COLO829 (cell line): ENCODE measurements at regions not wholly inside any gene's neighbourhood (a gene's known extent, or its start where the extent isn't known, plus 50 kb on each side); places are given as distances from the start of the nearest gene placed in this dataset.
"Not testable (repeated sequence)": the region's sequence is repeated elsewhere in the genome, so short reads cannot be mapped to it uniquely, and the experiment has no call there.

Experiments
- DNase-seq: peaks from one replicate; pipeline ENCODE4 v3.0.0; 2012; ENCODE audit warnings: low spot score

GRCh38 chr1:849873-850272 is 73.8 kb upstream of the SAMD11 start:
- DNase-seq: not testable (repeated sequence)

- not testable (repeated sequence) for DNase-seq
Observed at GRCh38 chr1:850318-850717, 73.4 kb upstream of the SAMD11 start.

GRCh38 chr1:851398-851797 is 72.3 kb upstream of the SAMD11 start:
- not testable (repeated sequence) for DNase-seq

- DNase-seq: not testable (repeated sequence)
Observed at GRCh38 chr1:851841-852240, 71.9 kb upstream of the SAMD11 start.

- not testable (repeated sequence) for DNase-seq
Observed at GRCh38 chr1:855202-855981, 68.3 kb upstream of the SAMD11 start.

GRCh38 chr1:856541-857057 is 67.1 kb upstream of the SAMD11 start:
- not testable (repeated sequence) for DNase-seq

- not testable (repeated sequence) for DNase-seq
Observed at GRCh38 chr1:857926-858648, 65.6 kb upstream of the SAMD11 start.

GRCh38 chr1:858649-859041 is 65.1 kb upstream of the SAMD11 start:
- not testable (repeated sequence) for DNase-seq

GRCh38 chr1:860941-861340 is 62.8 kb upstream of the SAMD11 start:
- DNase-seq: not testable (repeated sequence)

GRCh38 chr1:861714-862113 is 62.0 kb upstream of the SAMD11 start:
- no peak for DNase-seq

GRCh38 chr1:862601-863000 is 61.1 kb upstream of the SAMD11 start:
- not testable (repeated sequence) for DNase-seq

- DNase-seq: not testable (repeated sequence)
Observed at GRCh38 chr1:865633-866032, 58.1 kb upstream of the SAMD11 start.

GRCh38 chr1:866095-866494 is 57.6 kb upstream of the SAMD11 start:
- no peak for DNase-seq

GRCh38 chr1:866631-867299 is 57.0 kb upstream of the SAMD11 start:
- not testable (repeated sequence) for DNase-seq

- not testable (repeated sequence) for DNase-seq
Observed at GRCh38 chr1:867550-867949, 56.2 kb upstream of the SAMD11 start.

- DNase-seq: peak; percentile 32
Observed at GRCh38 chr1:869499-870244, 54.1 kb upstream of the SAMD11 start.
